SK-N-SH (cell line): ENCODE measurements at regions not wholly inside any gene's neighbourhood (a gene's known extent, or its start where the extent isn't known, plus 50 kb on each side); places are given as distances from the start of the nearest gene placed in this dataset.

Experiments used
- CTCF ChIA-PET: fragments of 300-600, 350-600 bp; formaldehyde crosslinking; extraction: SDS; loops from one replicate; lab custom pipeline; 2021; lab: Yijun Ruan, JAX
- POLR2A ChIA-PET: fragments of 350-600 bp; sonication (Branson Sonifier 250); formaldehyde crosslinking; extraction: SDS; loops from one replicate; lab custom pipeline; 2020; ENCODE audit warnings: antibody characterized with exemption, inconsistent platforms; lab: Yijun Ruan, JAX
- DNase-seq: peaks from one replicate; pipeline ENCODE4 v3.0.0; 2012
- H2AFZ ChIP-seq: fragments of 200-600 bp; sonication (generic); 2 replicates; pipeline ENCODE4 v1.8.1; 2016; ENCODE audit warnings: antibody characterized with exemption, mild to moderate bottlenecking, low read depth
- H3F3A ChIP-seq: fragments of 200-600 bp; sonication (generic); replicated peaks from 2 replicates; pipeline ENCODE3; 2016; ENCODE audit warnings: antibody characterized with exemption, mild to moderate bottlenecking; ENCODE audit not compliant: insufficient read depth
- H3K27ac ChIP-seq, 2 experiments: fragments of 200-500 bp in 1 of 2; fragments of 200-600 bp in 1 of 2; sonication (Bioruptor generic) in 1 of 2; sonication (generic), shearing (Covaris generic) in 1 of 2; 2 replicates each; pipeline versions ENCODE4 v1.5.1 to v1.6.1; 2014 to 2016; ENCODE audit warnings: low read depth in 2 of 2, inconsistent platforms in 1 of 2, low read length in 1 of 2, mild to moderate bottlenecking in 1 of 2, mixed read lengths in 1 of 2
- H3K27me3 ChIP-seq: fragments of 200-600 bp; sonication (generic), shearing (Covaris generic); 2 replicates; pipeline ENCODE4 v1.6.1; 2016; ENCODE audit warnings: mixed run types; ENCODE audit not compliant: insufficient read depth
- H3K36me3 ChIP-seq, 2 experiments: fragments of 200-500 bp in 1 of 2; fragments of 200-600 bp in 1 of 2; sonication (Bioruptor generic) in 1 of 2; sonication (generic) in 1 of 2; replicated peaks in 1 of 2; 2 replicates each; pipeline versions ENCODE3 to v1.5.1; 2014 to 2016; ENCODE audit warnings: low read length in 1 of 2, mild to moderate bottlenecking in 1 of 2; ENCODE audit not compliant: insufficient read depth in 2 of 2, control insufficient read depth in 1 of 2
- H3K4me1 ChIP-seq, 2 experiments: fragments of 200-500 bp in 1 of 2; fragments of 200-600 bp in 1 of 2; sonication (Bioruptor generic) in 1 of 2; sonication (generic), shearing (Covaris generic) in 1 of 2; 2 replicates each; pipeline versions ENCODE4 v1.5.1 to v1.6.1; 2014 to 2016; ENCODE audit warnings: low read depth in 1 of 2, low read length in 1 of 2, mixed run types in 1 of 2; ENCODE audit not compliant: insufficient read depth in 2 of 2, control insufficient read depth in 1 of 2
- H3K4me2 ChIP-seq: fragments of 200-600 bp; sonication (generic), shearing (Covaris generic); 2 replicates; pipeline ENCODE4 v1.6.1; 2017; ENCODE audit warnings: mixed run types
- H3K4me3 ChIP-seq, 2 experiments: fragments of 200-500 bp in 1 of 2; fragments of 200-600 bp in 1 of 2; sonication (Bioruptor generic) in 1 of 2; sonication (generic), shearing (Covaris generic) in 1 of 2; 2 replicates each; pipeline versions ENCODE4 v1.5.1 to v1.8.1; 2014 to 2016; ENCODE audit warnings: low read depth in 2 of 2, inconsistent platforms in 1 of 2, low read length in 1 of 2, mild to moderate bottlenecking in 1 of 2, mixed read lengths in 1 of 2, moderate library complexity in 1 of 2
- H3K79me2 ChIP-seq: fragments of 200-600 bp; sonication (generic); 2 replicates; pipeline ENCODE4 v1.8.1; 2017; ENCODE audit warnings: mild to moderate bottlenecking; ENCODE audit not compliant: insufficient read depth
- H3K9ac ChIP-seq: fragments of 200-600 bp; sonication (generic); 2 replicates; pipeline ENCODE4 v1.6.1; 2017; ENCODE audit warnings: mixed run types
- H3K9me2 ChIP-seq: fragments of 200-600 bp; sonication (generic); 2 replicates; pipeline ENCODE4 v1.6.1; 2017; ENCODE audit warnings: mixed run types
- H3K9me3 ChIP-seq: fragments of 200-600 bp; sonication (generic); 2 replicates; pipeline ENCODE4 v1.6.1; 2017; ENCODE audit warnings: mixed run types, mild to moderate bottlenecking, moderate library complexity
- H4K20me1 ChIP-seq: fragments of 200-600 bp; sonication (generic); 2 replicates; pipeline ENCODE4 v1.6.1; 2017; ENCODE audit warnings: mild to moderate bottlenecking, mixed run types; ENCODE audit not compliant: insufficient read depth
- CHD2 ChIP-seq: fragments of 150-350 bp; IDR thresholded peaks from 2 replicates; pipeline ENCODE4 v1.6.1; 2018; ENCODE audit warnings: low read length; ENCODE audit not compliant: partially characterized antibody
- ELF1 ChIP-seq: IDR thresholded peaks from 2 replicates; pipeline ENCODE4 v1.4.0; 2012
- FOSL2 ChIP-seq: IDR thresholded peaks from 2 replicates; pipeline ENCODE4 v1.4.0; 2012; ENCODE audit warnings: low read depth, mild to moderate bottlenecking, moderate library complexity, borderline replicate concordance
- FOXJ3 ChIP-seq: sonication (generic); formaldehyde crosslinking; IDR thresholded peaks from 2 replicates; pipeline ENCODE4 v1.5.1; 2020; ENCODE audit warnings: mild to moderate bottlenecking, missing genetic modification reagents
- JUND ChIP-seq: IDR thresholded peaks from 2 replicates; pipeline ENCODE4 v1.4.0; 2012
- MAX ChIP-seq: IDR thresholded peaks from 2 replicates; pipeline ENCODE4 v1.4.0; 2012; ENCODE audit warnings: low read depth
- RCOR1 ChIP-seq: fragments of 150-350 bp; IDR thresholded peaks from 2 replicates; pipeline ENCODE4 v1.6.1; 2017; ENCODE audit warnings: antibody characterized with exemption, low read length
- REST ChIP-seq: IDR thresholded peaks from 2 replicates; pipeline ENCODE4 v1.6.1; 2012; ENCODE audit warnings: mild to moderate bottlenecking, low read depth, low read length, moderate library complexity
- RFX5 ChIP-seq: IDR thresholded peaks from 2 replicates; pipeline ENCODE4 v1.6.1; 2012; ENCODE audit warnings: mild to moderate bottlenecking, improper control_type of control experiment, low read length
- RXRA ChIP-seq: IDR thresholded peaks from 2 replicates; pipeline ENCODE4 v1.4.0; 2012; ENCODE audit warnings: low read depth, mild to moderate bottlenecking, borderline replicate concordance
- SMC3 ChIP-seq: IDR thresholded peaks from 2 replicates; pipeline ENCODE4 v1.6.1; 2012; ENCODE audit warnings: low read depth, low read length, improper control_type of control experiment
- TEAD4 ChIP-seq: IDR thresholded peaks from 2 replicates; pipeline ENCODE4 v1.4.0; 2012; ENCODE audit warnings: mild to moderate bottlenecking, borderline replicate concordance; ENCODE audit not compliant: insufficient read depth
- USF1 ChIP-seq: IDR thresholded peaks from 2 replicates; pipeline ENCODE4 v1.4.0; 2012; ENCODE audit warnings: low read depth, borderline replicate concordance
- ZBTB33 ChIP-seq: IDR thresholded peaks from 2 replicates; pipeline ENCODE4 v1.4.0; 2012; ENCODE audit warnings: low read depth, borderline replicate concordance
- WGBS: methylation state at CpG from one replicate; pipeline ENCODE4 v1.1.6; 2017; ENCODE audit warnings: low lambda C conversion rate; 5-methylcytosine and 5-hydroxymethylcytosine counted together

- H3K4me2 ChIP-seq = no peak overlapping the region
- no peaks in the 10 kb centered on the region for H3K9me3 ChIP-seq
- WGBS = 43% methylated on average over 5 of the region's 5 CpGs
- H3K27me3 ChIP-seq = no peaks in the 10 kb centered on the region
- no peak overlapping the region for H3K27ac ChIP-seq
- no peaks in the 10 kb centered on the region for H3K9me2 ChIP-seq
- H3K4me1 ChIP-seq = no peaks in the 10 kb centered on the region
- no peak overlapping the region for H2AFZ ChIP-seq
- no peak for DNase-seq
- no peaks in the 10 kb centered on the region for H3K79me2 ChIP-seq
- H4K20me1 ChIP-seq = no peaks in the 10 kb centered on the region
- no peaks in the 10 kb centered on the region for H3K36me3 ChIP-seq
- CTCF ChIA-PET = interaction anchor here (1.0 to 2.8 kb wide), 3 partner anchors 15 to 356 kb away, joined by 3 to 18 read pairs (median 8); no protein-coding TSS in a partner anchor
- POLR2A ChIA-PET = no interaction called here
- no peak overlapping the region for H3K4me3 ChIP-seq
- no peaks in the 10 kb centered on the region for H3F3A ChIP-seq
- no peak overlapping the region for H3K9ac ChIP-seq
- TF ChIP-seq RXRA = no peak
- TF ChIP-seq REST = no peak
- TF ChIP-seq FOSL2 = no peak
- TF ChIP-seq ZBTB33 = no peak
- TF ChIP-seq USF1 = no peak
- TF ChIP-seq RCOR1 = no peak
- no peak for TF ChIP-seq JUND
- TF ChIP-seq RFX5 = no peak
- no peak for TF ChIP-seq MAX
- TF ChIP-seq CHD2 = no peak
- TF ChIP-seq ELF1 = no peak
- no peak for TF ChIP-seq SMC3
- TF ChIP-seq TEAD4 = no peak
- no peak for TF ChIP-seq FOXJ3
These were observed 158.8 kb downstream of the RBMX2 start for GRCh38 chrX:130560544-130560943.
